ENCODE measurements at regions not wholly inside any gene's neighbourhood (a gene's known extent, or its start where the extent isn't known, plus 50 kb on each side); places are given as distances from the start of the nearest gene placed in this dataset.

DNA sequence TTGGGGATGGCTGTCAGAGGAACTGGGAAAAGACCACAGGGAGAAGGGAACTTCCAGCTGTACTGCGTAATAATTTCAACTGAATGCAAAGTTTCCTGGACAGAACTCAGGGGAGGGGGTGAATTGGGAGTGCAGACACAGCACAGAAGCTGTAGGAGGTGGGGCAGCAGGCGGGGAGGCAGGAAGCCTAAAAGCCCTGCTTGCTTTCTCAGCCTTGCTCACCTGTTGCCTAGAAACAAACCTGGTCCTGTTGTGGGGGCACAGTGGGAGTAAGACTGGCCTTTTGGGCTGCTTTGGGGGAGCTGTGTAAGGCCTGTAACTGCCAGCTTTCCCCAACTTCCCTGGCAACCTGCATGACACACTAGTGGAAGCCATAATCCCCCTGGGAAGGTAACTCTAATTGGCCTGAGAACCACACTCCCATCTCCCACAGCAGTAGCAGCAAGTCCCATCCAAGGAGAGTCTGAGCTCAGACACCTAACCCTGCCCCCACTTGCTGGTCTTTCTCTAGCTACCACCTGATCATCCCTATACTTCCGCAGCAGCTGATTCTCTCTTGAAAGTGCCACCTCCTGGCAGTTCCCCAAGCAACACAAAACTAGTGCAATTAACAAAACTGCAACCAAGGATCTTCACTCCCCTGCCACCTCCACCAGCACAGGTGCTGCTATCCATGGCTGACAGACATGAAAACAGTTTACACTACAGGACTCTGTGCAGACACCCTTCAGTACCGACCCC, 1239.3 kb downstream of the SORCS1 start:
- no peak for DNase-seq (ENCODE audit: extremely low read depth, low read depth)
- TF ChIP-seq, protein P1, sequence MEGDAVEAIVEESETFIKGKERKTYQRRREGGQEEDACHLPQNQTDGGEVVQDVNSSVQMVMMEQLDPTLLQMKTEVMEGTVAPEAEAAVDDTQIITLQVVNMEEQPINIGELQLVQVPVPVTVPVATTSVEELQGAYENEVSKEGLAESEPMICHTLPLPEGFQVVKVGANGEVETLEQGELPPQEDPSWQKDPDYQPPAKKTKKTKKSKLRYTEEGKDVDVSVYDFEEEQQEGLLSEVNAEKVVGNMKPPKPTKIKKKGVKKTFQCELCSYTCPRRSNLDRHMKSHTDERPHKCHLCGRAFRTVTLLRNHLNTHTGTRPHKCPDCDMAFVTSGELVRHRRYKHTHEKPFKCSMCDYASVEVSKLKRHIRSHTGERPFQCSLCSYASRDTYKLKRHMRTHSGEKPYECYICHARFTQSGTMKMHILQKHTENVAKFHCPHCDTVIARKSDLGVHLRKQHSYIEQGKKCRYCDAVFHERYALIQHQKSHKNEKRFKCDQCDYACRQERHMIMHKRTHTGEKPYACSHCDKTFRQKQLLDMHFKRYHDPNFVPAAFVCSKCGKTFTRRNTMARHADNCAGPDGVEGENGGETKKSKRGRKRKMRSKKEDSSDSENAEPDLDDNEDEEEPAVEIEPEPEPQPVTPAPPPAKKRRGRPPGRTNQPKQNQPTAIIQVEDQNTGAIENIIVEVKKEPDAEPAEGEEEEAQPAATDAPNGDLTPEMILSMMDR (IDR thresholded peaks at IDR 0.05; ENCODE audit: low read depth, low read length, missing control alignments), result no peak
- H3K4me3 ChIP-seq (replicated peaks; ENCODE audit: low read depth, low read length), result no peak overlapping the region

DNA sequence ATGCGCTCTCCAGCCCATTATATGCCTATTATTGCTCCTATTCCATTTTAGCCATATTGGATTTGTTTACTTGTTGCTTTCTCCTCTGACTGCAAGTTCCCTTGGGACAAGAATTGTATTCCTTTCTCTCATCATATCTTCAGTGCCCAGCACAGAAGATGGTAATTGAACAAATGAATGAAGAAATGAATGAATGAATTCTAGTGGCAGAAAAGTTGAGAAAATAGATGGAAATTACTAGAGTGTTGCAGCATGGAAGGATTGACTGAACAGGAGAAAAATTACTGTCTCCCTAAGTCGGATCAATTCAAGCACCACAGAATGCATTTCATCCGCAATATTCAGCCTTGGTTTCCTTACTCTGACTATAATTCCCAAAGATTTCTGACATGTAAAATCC, 1243.2 kb downstream of the SORCS1 start:
- TF ChIP-seq, protein P1 (IDR thresholded peaks at IDR 0.05; ENCODE audit: low read depth, low read length, missing control alignments), result no peak
- H3K4me3 ChIP-seq (replicated peaks; ENCODE audit: low read depth, low read length), result no peak overlapping the region
- no peak for DNase-seq (ENCODE audit: extremely low read depth, low read depth)

DNA sequence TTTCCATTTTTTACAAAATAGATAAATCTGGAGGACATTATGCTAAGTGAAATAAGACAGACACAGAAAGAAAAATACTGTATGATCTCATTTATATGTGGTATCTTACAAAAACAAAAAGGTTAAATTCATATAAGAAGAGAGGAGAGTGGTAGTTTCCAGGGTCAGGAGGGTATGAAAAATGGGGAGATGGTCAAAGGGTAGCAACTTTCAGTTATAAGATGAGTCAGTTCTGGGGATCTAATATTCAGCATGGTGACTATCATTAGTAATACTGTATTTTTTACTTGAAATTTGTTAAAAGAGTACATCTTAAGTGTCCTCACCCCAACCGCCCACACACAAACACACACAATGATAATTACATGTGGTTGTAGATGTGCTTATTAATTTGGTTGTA, 1250.1 kb downstream of the SORCS1 start:
- TF ChIP-seq, protein P1 (IDR thresholded peaks at IDR 0.05; ENCODE audit: low read depth, low read length, missing control alignments), result no peak
- DNase-seq (ENCODE audit: extremely low read depth, low read depth), result no peak
- H3K4me3 ChIP-seq (replicated peaks; ENCODE audit: low read depth, low read length), result no peak overlapping the region

DNA sequence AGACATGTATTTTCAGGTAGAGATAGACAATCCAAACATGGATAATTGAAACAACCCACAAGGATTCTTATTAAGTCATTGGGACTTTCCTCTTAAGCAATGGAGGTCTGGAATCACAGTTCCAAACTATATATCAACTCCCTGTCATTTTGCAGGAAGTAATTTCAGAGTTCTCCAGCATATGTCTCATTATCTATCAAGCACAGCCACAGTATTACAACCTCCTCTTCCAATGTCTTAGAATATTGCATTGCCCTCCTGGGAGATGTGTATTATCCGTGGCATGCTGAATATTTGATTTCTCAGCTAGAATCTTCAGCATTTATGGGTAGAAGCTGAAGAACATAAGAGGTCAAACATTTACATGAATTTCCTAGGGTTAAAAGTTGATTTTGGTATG, 1255.8 kb downstream of the SORCS1 start:
- H3K4me3 ChIP-seq (replicated peaks; ENCODE audit: low read depth, low read length), result no peak overlapping the region
- no peak for DNase-seq (ENCODE audit: extremely low read depth, low read depth)
- TF ChIP-seq, protein P1 (IDR thresholded peaks at IDR 0.05; ENCODE audit: low read depth, low read length, missing control alignments), result no peak

DNA sequence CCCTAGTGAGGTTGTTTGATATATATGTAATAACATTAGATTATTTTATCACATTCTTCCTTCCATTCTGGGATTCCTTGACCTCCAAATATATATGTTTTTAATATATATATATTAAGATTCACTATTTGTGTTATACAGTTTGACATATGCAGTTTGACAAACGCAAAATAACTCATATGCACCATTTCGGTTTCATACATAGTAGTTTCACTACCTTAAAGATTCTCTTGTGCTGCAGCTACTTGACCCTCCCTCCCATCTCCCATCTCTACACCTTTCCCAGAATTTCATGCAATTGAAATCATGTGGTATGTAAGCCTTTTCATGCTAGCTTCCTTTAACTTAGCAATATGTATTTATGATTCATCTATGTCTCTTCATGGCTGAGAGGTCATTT, 1244.4 kb downstream of the SORCS3 start:
- no peak for DNase-seq (ENCODE audit: extremely low read depth, low read depth)
- TF ChIP-seq, protein P1 (IDR thresholded peaks at IDR 0.05; ENCODE audit: low read depth, low read length, missing control alignments), result no peak
- no peak overlapping the region for H3K4me3 ChIP-seq (replicated peaks; ENCODE audit: low read depth, low read length)

DNA sequence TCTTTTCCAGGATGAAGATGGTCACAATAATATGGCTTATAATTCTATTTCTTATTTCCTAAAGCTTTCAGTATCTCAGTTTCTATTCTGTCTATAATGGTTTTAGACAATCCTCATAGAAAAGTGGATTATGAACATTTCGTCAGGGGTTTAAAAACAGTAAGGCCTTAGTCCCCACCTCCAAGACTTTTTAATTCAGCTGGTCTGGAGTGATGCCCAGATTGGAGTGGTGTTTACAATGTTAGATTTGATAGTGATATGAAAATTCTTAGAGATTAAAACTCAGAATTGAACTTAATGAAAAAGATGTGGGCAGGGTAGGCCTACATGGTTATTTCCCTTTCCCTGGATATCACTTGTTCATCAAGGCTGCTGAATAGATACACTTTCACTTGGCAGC, 1238.3 kb downstream of the SORCS3 start:
- no peak for DNase-seq (ENCODE audit: extremely low read depth, low read depth)
- no peak overlapping the region for H3K4me3 ChIP-seq (replicated peaks; ENCODE audit: low read depth, low read length)
- TF ChIP-seq, protein P1 (IDR thresholded peaks at IDR 0.05; ENCODE audit: low read depth, low read length, missing control alignments), result no peak

DNA sequence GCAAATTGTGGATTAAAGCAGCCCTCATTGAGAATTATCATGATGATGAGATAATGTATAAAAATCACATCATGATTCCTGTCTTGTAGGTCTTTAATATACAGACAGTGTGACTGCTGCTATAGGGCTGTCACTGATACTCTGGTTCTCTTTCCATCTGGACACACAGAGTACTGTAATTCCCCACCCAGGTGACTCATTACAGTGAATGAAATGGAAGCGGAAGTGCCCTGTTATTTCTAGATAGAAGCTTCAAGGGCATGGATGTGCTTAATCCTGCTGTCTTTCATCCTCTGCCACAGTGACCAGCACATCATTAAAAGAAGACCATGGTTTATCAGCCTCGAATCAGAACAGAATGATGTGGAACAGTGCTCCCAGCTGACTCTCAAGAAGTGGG, 1234.0 kb downstream of the SORCS3 start:
- TF ChIP-seq, protein P1 (IDR thresholded peaks at IDR 0.05; ENCODE audit: low read depth, low read length, missing control alignments), result no peak
- DNase-seq (ENCODE audit: extremely low read depth, low read depth), result no peak
- no peak overlapping the region for H3K4me3 ChIP-seq (replicated peaks; ENCODE audit: low read depth, low read length)

Measured in HFF-Myc (cell line).